Islet of Langerhans (tissue), 1 donor: ENCODE measurements at regions not wholly inside any gene's neighbourhood (a gene's known extent, or its start where the extent isn't known, plus 50 kb on each side); places are given as distances from the start of the nearest gene placed in this dataset.
"Not testable (repeated sequence)": the region's sequence is repeated elsewhere in the genome, so short reads cannot be mapped to it uniquely, and the experiment has no call there.

Experiments used
- FAIRE-seq: peaks from one replicate; lab custom pipeline; 2011; peaks lifted over from hg19 to GRCh38; lab: Jason Lieb, UNC

- no peak for FAIRE-seq
Measured at GRCh38 chr1:192418552-192419285, 101.9 kb downstream of the RGS21 start.

GRCh38 chr1:192430644-192431043 lies 113.9 kb downstream of the RGS21 start:
- no peak for FAIRE-seq

- no peak for FAIRE-seq
Measured at GRCh38 chr1:192435704-192436103, 118.9 kb downstream of the RGS21 start.

- no peak for FAIRE-seq
Measured at GRCh38 chr1:192436441-192437078, 119.8 kb downstream of the RGS21 start.

GRCh38 chr1:192438737-192439136 lies 121.9 kb downstream of the RGS21 start:
- no peak for FAIRE-seq

GRCh38 chr1:192439373-192440025 lies 122.7 kb downstream of the RGS21 start:
- no peak for FAIRE-seq

GRCh38 chr1:192441492-192441891 lies 124.7 kb downstream of the RGS21 start:
- FAIRE-seq: no peak

- FAIRE-seq: no peak
Measured at GRCh38 chr1:192442736-192443135, 125.9 kb downstream of the RGS21 start.

- no peak for FAIRE-seq
Measured at GRCh38 chr1:192443616-192444015, 126.8 kb downstream of the RGS21 start.

- FAIRE-seq: no peak
Measured at GRCh38 chr1:192445241-192445640, 128.4 kb downstream of the RGS21 start.

GRCh38 chr1:192445839-192446489 lies 129.2 kb downstream of the RGS21 start:
- peak; percentile 98 for FAIRE-seq

GRCh38 chr1:192448026-192448578 lies 127.5 kb upstream of the RGS1 start:
- FAIRE-seq: no peak

GRCh38 chr1:192453360-192453992 lies 122.1 kb upstream of the RGS1 start:
- FAIRE-seq: no peak

- FAIRE-seq: no peak
Measured at GRCh38 chr1:192459467-192459866, 116.1 kb upstream of the RGS1 start.

GRCh38 chr1:192461684-192462083 lies 113.9 kb upstream of the RGS1 start:
- no peak for FAIRE-seq

GRCh38 chr1:192462616-192463015 lies 113.0 kb upstream of the RGS1 start:
- FAIRE-seq: no peak

GRCh38 chr1:192463661-192464060 lies 111.9 kb upstream of the RGS1 start:
- no peak for FAIRE-seq

- not testable (repeated sequence) for FAIRE-seq
Measured at GRCh38 chr1:192465221-192465620, 110.4 kb upstream of the RGS1 start.

- peak; percentile 96 for FAIRE-seq
Measured at GRCh38 chr1:192474080-192474683, 101.4 kb upstream of the RGS1 start.

GRCh38 chr1:192475329-192475728 lies 100.2 kb upstream of the RGS1 start:
- FAIRE-seq: no peak

- no peak for FAIRE-seq
Measured at GRCh38 chr1:192475970-192476369, 99.6 kb upstream of the RGS1 start.
